ENCODE measurements at regions not wholly inside any gene's neighbourhood (a gene's known extent, or its start where the extent isn't known, plus 50 kb on each side); places are given as distances from the start of the nearest gene placed in this dataset.

DNA sequence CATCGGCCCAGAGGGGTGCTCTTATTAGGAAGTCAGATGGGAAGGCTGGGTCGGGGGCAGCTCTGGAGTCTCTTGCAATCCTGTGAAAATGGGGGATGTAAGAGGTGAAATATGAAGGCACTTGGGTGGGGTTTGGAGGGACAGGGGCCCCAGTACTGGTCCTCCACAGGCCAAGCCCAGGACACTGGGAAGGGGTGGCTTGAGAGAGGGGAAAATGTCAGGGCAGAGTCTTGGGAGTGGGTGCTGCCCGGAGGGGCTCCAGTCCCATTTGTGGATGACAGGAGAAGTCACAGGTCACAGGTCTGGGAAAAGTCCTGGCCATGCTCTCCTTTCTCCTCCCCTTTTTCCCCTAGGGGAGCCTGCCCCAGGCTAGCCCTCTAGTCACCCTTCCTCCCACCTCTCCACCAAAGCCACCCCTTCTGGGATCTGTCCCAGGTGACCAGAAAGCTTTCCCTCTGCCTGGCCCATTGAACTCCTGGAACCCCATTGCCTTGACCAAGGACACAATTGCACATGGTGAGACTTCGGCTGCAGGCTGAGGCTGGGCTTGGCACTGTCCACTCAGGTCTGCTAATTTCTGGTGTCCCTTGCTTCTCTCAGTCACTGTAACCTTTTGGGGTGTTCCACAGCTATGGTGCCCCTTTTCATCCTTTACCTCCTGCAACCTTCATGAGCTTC lies 1465.0 kb downstream of the TBC1D22A start:
- in situ Hi-C loops (cut with MboI): no loop called here
- Histone ChIP-seq H3K4me1 (ENCODE audit: insufficient read depth) (no peaks in the 10 kb centered on the region), H3K4me3 (no peak overlapping the region), H4K20me1 (ENCODE audit: insufficient read depth) (no peaks in the 10 kb centered on the region), H3K27me3 (replicated peaks; ENCODE audit: insufficient read depth) (no peaks in the 10 kb centered on the region), H3K4me2 (ENCODE audit: unreplicated experiment) (no peak overlapping the region), H3K9ac (no peak overlapping the region), H3K27ac (no peak overlapping the region), H3K9me3 (ENCODE audit: low read depth) (peaks cover under 1% of the 10 kb centered on the region), H3K9me2 (ENCODE audit: insufficient read depth) (no peaks in the 10 kb centered on the region), H2AFZ (no peak overlapping the region), H3F3A (ENCODE audit: insufficient read depth) (no peaks in the 10 kb centered on the region), H3K79me2 (ENCODE audit: insufficient read depth) (no peaks in the 10 kb centered on the region), H3K36me3 (ENCODE audit: low read depth) (no peaks in the 10 kb centered on the region)
- WGBS, 2 experiments (ENCODE audit: low coverage in 1 of 2, low lambda C conversion rate in 2 of 2, missing lambda C conversion rate in 2 of 2): 50 to 52% methylated on average over 4 of the region's 4 CpGs
- TF ChIP-seq EZH2phosphoT487 (IDR thresholded peaks at IDR 0.05; ENCODE audit: insufficient read depth, low read depth) (no peak), EZH2 (IDR thresholded peaks at IDR 0.05; ENCODE audit: insufficient read depth, poor library complexity, severe bottlenecking) (no peak)
- DNase-seq: no peak

DNA sequence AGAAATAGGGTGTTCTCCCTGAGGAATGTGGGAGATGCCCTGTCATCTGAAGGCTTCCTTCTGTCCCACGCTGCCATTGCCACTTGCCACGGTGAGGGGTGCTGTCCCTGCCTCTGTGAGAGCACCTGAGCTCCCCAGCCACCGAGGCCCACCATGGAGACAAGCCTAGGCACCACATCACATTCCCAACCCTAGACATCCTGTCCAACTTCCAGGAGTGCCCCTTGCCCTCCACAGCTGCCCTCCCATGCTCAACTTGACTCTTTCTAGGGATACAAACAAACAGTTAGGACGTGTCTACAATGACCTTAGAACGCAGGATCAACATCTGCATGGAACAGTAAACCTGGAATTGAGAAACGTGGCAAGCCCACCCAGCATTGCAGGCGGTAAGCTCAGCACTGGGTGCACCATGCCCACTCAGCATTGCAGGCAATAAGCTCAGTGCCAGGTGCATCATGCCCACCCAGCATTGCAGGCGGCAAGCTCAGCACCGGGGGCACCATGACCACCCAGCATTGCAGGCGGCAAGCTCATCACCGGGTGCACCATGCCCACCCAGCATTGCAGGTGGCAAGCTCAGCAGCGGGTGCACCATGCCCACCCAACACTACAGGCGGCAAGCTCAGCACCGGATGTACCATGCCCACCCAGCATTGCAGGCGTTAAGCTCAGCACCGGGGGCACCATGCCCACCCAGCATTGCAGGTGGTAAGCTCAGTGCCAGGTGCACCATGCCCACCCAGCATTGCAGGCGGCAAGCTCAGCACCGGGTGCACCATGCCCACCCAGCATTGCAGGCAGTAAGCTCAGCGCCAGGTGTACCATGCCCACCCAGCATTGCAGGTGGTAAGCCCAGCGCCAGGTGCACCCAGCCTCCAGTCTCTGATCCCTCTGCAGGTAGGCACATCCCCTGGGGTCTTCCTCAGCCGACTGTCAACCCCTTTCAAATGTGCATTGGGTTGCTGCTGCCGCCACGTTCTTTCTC lies 1463.9 kb downstream of the TBC1D22A start:
- Histone ChIP-seq H3K4me1 (ENCODE audit: insufficient read depth) (no peaks in the 10 kb centered on the region), H3K4me3 (no peak overlapping the region), H3F3A (ENCODE audit: insufficient read depth) (no peaks in the 10 kb centered on the region), H3K27ac (no peak overlapping the region), H3K27me3 (replicated peaks; ENCODE audit: insufficient read depth) (no peaks in the 10 kb centered on the region), H2AFZ (no peak overlapping the region), H3K4me2 (ENCODE audit: unreplicated experiment) (no peak overlapping the region), H3K9me3 (ENCODE audit: low read depth) (no peaks in the 10 kb centered on the region), H3K36me3 (ENCODE audit: low read depth) (no peaks in the 10 kb centered on the region), H4K20me1 (ENCODE audit: insufficient read depth) (no peaks in the 10 kb centered on the region), H3K9ac (no peak overlapping the region), H3K79me2 (ENCODE audit: insufficient read depth) (no peaks in the 10 kb centered on the region), H3K9me2 (ENCODE audit: insufficient read depth) (no peaks in the 10 kb centered on the region)
- no peak for TF ChIP-seq EZH2 (IDR thresholded peaks at IDR 0.05; ENCODE audit: insufficient read depth, poor library complexity, severe bottlenecking)
- TF ChIP-seq EZH2phosphoT487 (IDR thresholded peaks at IDR 0.05; ENCODE audit: insufficient read depth, low read depth): no peak
- in situ Hi-C loops (cut with MboI): no loop called here
- 38 to 51% methylated on average over 23 of the region's 23 CpGs for WGBS, 2 experiments (ENCODE audit: low coverage in 1 of 2, low lambda C conversion rate in 2 of 2, missing lambda C conversion rate in 2 of 2)
- no peak for DNase-seq

DNA sequence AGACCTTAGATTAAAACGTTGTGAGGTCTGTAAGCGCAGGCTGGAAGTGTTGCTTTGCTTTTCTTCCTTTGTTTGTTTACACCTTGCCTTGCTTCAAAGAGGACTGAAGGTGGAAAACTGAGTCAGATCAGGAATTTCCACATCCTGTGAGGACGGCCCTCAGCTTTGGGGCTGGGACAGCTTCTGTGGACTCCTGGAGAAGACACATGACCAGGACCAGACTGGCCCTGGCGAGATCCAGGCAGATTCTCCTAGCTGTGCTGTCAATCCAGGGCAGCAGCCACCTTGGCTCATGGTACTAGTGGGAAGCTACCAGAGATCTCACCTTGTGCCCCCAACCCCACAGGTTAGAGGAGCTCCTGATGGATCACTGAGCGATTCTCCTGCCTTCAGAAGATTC lies 1461.9 kb downstream of the TBC1D22A start:
- H3K79me2 ChIP-seq (ENCODE audit: insufficient read depth): no peaks in the 10 kb centered on the region
- no peaks in the 10 kb centered on the region for H3K4me1 ChIP-seq (ENCODE audit: insufficient read depth)
- H3K4me3 ChIP-seq: no peak overlapping the region
- no peak for DNase-seq
- no peak overlapping the region for H3K4me2 ChIP-seq (ENCODE audit: unreplicated experiment)
- TF ChIP-seq EZH2phosphoT487 (IDR thresholded peaks at IDR 0.05; ENCODE audit: insufficient read depth, low read depth) (no peak), EZH2 (IDR thresholded peaks at IDR 0.05; ENCODE audit: insufficient read depth, poor library complexity, severe bottlenecking) (no peak)
- H2AFZ ChIP-seq: no peak overlapping the region
- no peaks in the 10 kb centered on the region for H3K27me3 ChIP-seq (replicated peaks; ENCODE audit: insufficient read depth)
- WGBS, 2 experiments (ENCODE audit: low coverage in 1 of 2, low lambda C conversion rate in 2 of 2, missing lambda C conversion rate in 2 of 2): 13 to 21% methylated on average over 5 of the region's 5 CpGs
- no peaks in the 10 kb centered on the region for H3K9me2 ChIP-seq (ENCODE audit: insufficient read depth)
- H4K20me1 ChIP-seq (ENCODE audit: insufficient read depth): no peaks in the 10 kb centered on the region
- H3K36me3 ChIP-seq (ENCODE audit: low read depth): no peaks in the 10 kb centered on the region
- in situ Hi-C loops (cut with MboI): no loop called here
- no peak overlapping the region for H3K9ac ChIP-seq
- no peaks in the 10 kb centered on the region for H3K9me3 ChIP-seq (ENCODE audit: low read depth)
- no peaks in the 10 kb centered on the region for H3F3A ChIP-seq (ENCODE audit: insufficient read depth)
- H3K27ac ChIP-seq: no peak overlapping the region

DNA sequence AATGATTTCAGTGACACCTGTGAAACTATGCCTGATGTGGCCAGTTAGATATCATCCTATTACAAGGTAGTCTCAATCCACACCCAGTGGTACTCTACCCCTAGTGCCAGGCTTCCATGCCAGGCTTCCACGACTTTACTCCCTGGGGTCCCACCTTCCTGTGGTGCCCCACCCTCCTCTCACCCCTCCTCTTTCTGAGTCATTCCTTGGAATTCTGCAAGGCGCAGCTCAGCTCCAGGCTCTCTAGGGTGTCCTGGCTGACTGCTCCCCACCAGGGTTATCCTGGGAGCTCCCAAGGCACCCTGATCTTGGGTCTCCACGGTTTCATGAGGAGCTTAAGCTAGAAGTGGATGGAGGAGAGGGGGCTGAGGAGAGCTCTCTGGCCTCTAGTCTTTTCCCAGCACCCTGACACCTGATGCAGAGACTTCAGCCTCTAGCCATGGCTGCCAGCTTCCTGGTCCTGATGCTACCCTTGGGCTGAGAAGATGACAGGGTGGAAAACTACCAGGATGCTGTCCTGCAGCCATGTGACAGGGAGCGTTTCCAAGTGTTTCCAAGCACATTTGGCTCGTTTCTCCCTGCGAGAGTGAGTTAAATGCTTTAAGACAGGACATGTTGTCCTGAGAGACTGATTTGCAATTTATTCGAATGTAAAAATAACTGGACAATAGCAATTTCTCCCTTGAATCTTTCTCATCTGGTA lies 1461.2 kb downstream of the TBC1D22A start:
- in situ Hi-C loops (cut with MboI): no loop called here
- no peaks in the 10 kb centered on the region for H3K9me3 ChIP-seq (ENCODE audit: low read depth)
- H3K4me1 ChIP-seq (ENCODE audit: insufficient read depth): no peaks in the 10 kb centered on the region
- H3K4me3 ChIP-seq: no peak overlapping the region
- H3K36me3 ChIP-seq (ENCODE audit: low read depth): no peaks in the 10 kb centered on the region
- DNase-seq: no peak
- no peak overlapping the region for H3K9ac ChIP-seq
- no peaks in the 10 kb centered on the region for H3K27me3 ChIP-seq (replicated peaks; ENCODE audit: insufficient read depth)
- no peak overlapping the region for H3K27ac ChIP-seq
- H3K4me2 ChIP-seq (ENCODE audit: unreplicated experiment): no peak overlapping the region
- no peaks in the 10 kb centered on the region for H4K20me1 ChIP-seq (ENCODE audit: insufficient read depth)
- WGBS, 2 experiments (ENCODE audit: low coverage in 1 of 2, low lambda C conversion rate in 2 of 2, missing lambda C conversion rate in 2 of 2): 10 to 13% methylated on average over 7 of the region's 7 CpGs
- TF ChIP-seq EZH2 (IDR thresholded peaks at IDR 0.05; ENCODE audit: insufficient read depth, poor library complexity, severe bottlenecking) (no peak), EZH2phosphoT487 (IDR thresholded peaks at IDR 0.05; ENCODE audit: insufficient read depth, low read depth) (no peak)
- H3F3A ChIP-seq (ENCODE audit: insufficient read depth): no peaks in the 10 kb centered on the region
- H3K79me2 ChIP-seq (ENCODE audit: insufficient read depth): no peaks in the 10 kb centered on the region
- no peak overlapping the region for H2AFZ ChIP-seq
- H3K9me2 ChIP-seq (ENCODE audit: insufficient read depth): no peaks in the 10 kb centered on the region
